ENCODE measurements at regions not wholly inside any gene's neighbourhood (a gene's known extent, or its start where the extent isn't known, plus 50 kb on each side); places are given as distances from the start of the nearest gene placed in this dataset.
"Not testable (repeated sequence)": the region's sequence is repeated elsewhere in the genome, so short reads cannot be mapped to it uniquely, and the experiment has no call there.

DNA sequence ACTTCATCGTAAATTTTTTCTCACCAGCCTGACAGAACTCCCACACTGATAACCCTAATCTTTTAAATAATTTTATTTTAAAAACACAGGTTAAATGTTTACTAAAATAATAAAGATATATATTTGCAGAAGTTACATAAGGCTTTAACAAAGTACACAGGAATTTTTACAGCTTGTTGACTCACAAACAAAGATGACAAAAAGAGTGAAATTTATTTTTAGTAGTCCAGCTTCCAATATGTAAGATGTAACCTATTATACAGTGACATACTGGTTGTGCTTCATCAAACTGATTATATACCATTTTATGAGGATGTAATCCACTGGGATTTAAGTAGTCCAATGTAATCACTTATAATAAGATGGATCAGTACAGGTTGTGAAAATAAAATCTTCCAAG, 348.9 kb upstream of the SLC39A10 start:
- Mint-ChIP-seq H3K36me3 (no peaks in the 10 kb centered on the region), H3K27me3 (no peaks in the 10 kb centered on the region), H3K9me3 (no peaks in the 10 kb centered on the region), H3K4me1 (no peaks in the 10 kb centered on the region), H3K27ac (no peak overlapping the region), H3K4me3 (no peak overlapping the region)
- DNase-seq: no peak

DNA sequence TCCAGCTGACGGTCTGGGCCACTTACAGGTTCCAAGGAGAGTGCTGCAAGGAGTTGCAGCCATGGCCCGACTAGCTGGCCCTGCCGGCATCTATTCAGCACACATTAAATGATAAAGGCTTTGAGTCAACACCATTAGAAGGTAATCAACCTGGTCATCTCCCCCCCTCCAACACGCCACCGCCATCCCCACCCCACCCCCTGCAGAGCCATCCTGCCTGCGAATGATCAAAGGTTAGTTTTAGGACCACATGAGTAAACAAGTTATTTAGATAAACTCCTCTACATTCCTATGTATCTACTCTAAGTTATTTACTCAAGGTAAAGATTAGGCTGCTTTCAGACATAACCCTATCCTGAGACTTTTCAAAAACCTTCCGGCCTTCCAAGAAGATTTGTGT, 349.3 kb upstream of the SLC39A10 start:
- Mint-ChIP-seq H3K27me3 (no peaks in the 10 kb centered on the region), H3K9me3 (no peaks in the 10 kb centered on the region), H3K36me3 (no peaks in the 10 kb centered on the region), H3K4me1 (no peaks in the 10 kb centered on the region), H3K4me3 (no peak overlapping the region), H3K27ac (no peak overlapping the region)
- DNase-seq: no peak

GRCh38 chr2:195304310-195304709, 352.7 kb upstream of the SLC39A10 start:
- no peaks in the 10 kb centered on the region for H3K4me1 Mint-ChIP-seq
- H3K36me3 Mint-ChIP-seq: no peaks in the 10 kb centered on the region
- H3K27ac Mint-ChIP-seq: no peak overlapping the region
- H3K9me3 Mint-ChIP-seq: no peaks in the 10 kb centered on the region
- no peak for DNase-seq
- H3K27me3 Mint-ChIP-seq: no peaks in the 10 kb centered on the region
- H3K4me3 Mint-ChIP-seq: no peak overlapping the region

DNA sequence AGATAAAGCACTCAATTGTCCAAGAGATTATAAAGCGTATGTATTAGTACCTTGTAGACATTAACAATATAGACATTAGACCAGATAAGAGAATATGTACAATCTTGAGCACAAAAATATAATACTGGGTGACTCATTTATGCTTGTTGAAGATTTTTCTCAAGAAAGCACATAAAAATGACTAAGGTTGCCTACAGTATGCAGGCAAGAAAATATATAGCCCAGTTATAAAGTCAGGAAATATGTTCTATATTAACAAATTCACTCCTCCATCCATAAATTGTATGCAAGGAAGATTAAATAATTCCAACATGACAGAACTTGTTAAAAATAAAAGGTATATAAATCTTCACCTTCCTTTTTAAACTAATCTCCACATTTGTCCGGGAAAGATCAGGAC, 356.4 kb upstream of the SLC39A10 start:
- Mint-ChIP-seq H3K36me3 (no peaks in the 10 kb centered on the region), H3K27ac (no peak overlapping the region), H3K9me3 (no peaks in the 10 kb centered on the region)

GRCh38 chr2:195299600-195299999, 357.4 kb upstream of the SLC39A10 start:
- Mint-ChIP-seq H3K4me1 (no peaks in the 10 kb centered on the region), H3K4me3 (no peak overlapping the region), H3K9me3 (peaks cover 4% of the 10 kb centered on the region), H3K27me3 (no peaks in the 10 kb centered on the region), H3K27ac (no peak overlapping the region), H3K36me3 (no peaks in the 10 kb centered on the region)
- no peak for DNase-seq

More for the DNA sequence above, 356.4 kb upstream of the SLC39A10 start:
- H3K27me3 Mint-ChIP-seq: no peaks in the 10 kb centered on the region
- DNase-seq: no peak
- H3K4me3 Mint-ChIP-seq: no peak overlapping the region
- H3K4me1 Mint-ChIP-seq: no peaks in the 10 kb centered on the region

DNA sequence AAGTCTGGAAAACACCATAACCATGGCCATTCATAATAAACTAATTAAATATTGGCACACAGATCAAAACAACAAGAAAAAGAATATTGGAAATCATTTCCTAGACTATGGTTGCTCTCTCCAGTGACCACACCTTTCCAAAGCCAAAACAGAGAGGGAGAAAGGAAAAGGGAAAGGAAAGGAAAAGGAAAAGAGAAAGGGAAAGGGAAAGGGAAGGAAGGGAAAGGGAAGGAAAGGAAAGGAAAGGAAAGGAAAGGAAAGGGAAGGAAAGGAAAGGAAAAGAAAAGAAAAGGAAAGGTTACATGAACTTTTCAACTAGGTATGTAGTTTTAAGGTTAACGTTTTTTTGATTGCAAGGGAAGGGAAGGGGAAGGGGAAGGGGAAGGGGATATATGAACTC, 360.5 kb upstream of the SLC39A10 start:
- no peak for DNase-seq
- Mint-ChIP-seq H3K27me3 (no peaks in the 10 kb centered on the region), H3K4me3 (no peak overlapping the region), H3K4me1 (no peaks in the 10 kb centered on the region), H3K9me3 (peaks cover 7% of the 10 kb centered on the region), H3K27ac (no peak overlapping the region), H3K36me3 (no peaks in the 10 kb centered on the region)

DNA sequence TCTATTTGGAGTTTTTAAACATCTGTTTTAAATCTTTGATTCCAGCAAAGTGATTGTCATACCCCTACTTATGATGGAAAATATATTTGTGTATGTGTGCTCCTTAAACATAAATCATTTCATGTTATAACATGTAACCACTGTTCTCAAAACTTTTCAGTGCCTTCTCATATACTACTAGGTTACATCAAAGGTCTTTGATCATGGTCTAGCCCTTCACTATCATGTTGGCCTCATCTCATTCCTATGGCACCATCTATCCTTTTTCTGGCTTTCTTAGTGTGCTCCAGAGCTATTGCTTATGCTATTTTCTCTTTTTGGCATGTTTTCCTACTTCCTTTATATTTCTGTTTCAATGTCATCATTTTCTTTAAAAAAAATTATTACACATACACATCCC, 367.9 kb upstream of the SLC39A10 start:
- Mint-ChIP-seq H3K27ac (no peak overlapping the region), H3K27me3 (no peaks in the 10 kb centered on the region), H3K36me3 (no peaks in the 10 kb centered on the region), H3K4me3 (no peak overlapping the region), H3K4me1 (no peaks in the 10 kb centered on the region), H3K9me3 (no peaks in the 10 kb centered on the region)
- DNase-seq: no peak

- no peaks in the 10 kb centered on the region for H3K4me1 Mint-ChIP-seq
- no peak overlapping the region for H3K27ac Mint-ChIP-seq
- H3K4me3 Mint-ChIP-seq: no peak overlapping the region
- H3K9me3 Mint-ChIP-seq: no peaks in the 10 kb centered on the region
- DNase-seq: no peak
- H3K27me3 Mint-ChIP-seq: no peaks in the 10 kb centered on the region
- no peaks in the 10 kb centered on the region for H3K36me3 Mint-ChIP-seq
Measured at GRCh38 chr2:195279840-195280427, 377.1 kb upstream of the SLC39A10 start.

GRCh38 chr2:195270466-195271039, 386.5 kb upstream of the SLC39A10 start:
- H3K4me3 Mint-ChIP-seq: no peak overlapping the region
- H3K9me3 Mint-ChIP-seq: peaks cover 5% of the 10 kb centered on the region
- no peaks in the 10 kb centered on the region for H3K36me3 Mint-ChIP-seq
- H3K27ac Mint-ChIP-seq: no peak overlapping the region
- no peak for DNase-seq
- peaks cover 3% of the 10 kb centered on the region for H3K27me3 Mint-ChIP-seq
- no peaks in the 10 kb centered on the region for H3K4me1 Mint-ChIP-seq

DNA sequence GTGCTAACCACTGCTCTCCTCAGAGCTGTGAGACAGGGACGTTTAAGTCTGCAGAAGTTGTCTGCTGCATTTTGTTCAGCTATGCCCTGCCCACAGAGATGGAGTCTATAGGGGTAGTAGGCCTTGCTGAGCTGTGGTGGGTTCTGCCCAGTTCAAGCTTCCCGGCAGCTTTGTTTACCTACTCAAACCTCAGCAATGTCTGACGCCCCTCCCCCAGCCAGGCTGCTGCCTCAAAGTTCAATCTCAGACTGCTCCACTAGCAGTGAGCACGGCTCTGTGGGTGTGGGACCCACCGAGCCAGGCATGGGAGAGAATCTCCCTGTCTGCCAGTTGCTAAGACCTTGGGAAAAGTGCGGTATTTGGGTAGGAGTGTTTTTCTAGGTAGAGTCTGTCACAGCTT, 387.8 kb upstream of the SLC39A10 start:
- Mint-ChIP-seq H3K4me1 (no peaks in the 10 kb centered on the region), H3K27ac (no peak overlapping the region), H3K4me3 (no peak overlapping the region), H3K27me3 (peaks cover 3% of the 10 kb centered on the region), H3K36me3 (no peaks in the 10 kb centered on the region), H3K9me3 (peaks cover 8% of the 10 kb centered on the region)
- no peak for DNase-seq

GRCh38 chr2:195257979-195258378, 399.0 kb upstream of the SLC39A10 start:
- Mint-ChIP-seq H3K9me3 (peaks cover 5% of the 10 kb centered on the region), H3K27me3 (no peaks in the 10 kb centered on the region), H3K4me1 (no peaks in the 10 kb centered on the region), H3K4me3 (no peak overlapping the region), H3K27ac (no peak overlapping the region), H3K36me3 (no peaks in the 10 kb centered on the region)
- DNase-seq: no peak

- no peak for DNase-seq
- H3K27me3 Mint-ChIP-seq: no peaks in the 10 kb centered on the region
- H3K9me3 Mint-ChIP-seq: peaks cover 13% of the 10 kb centered on the region
- no peaks in the 10 kb centered on the region for H3K36me3 Mint-ChIP-seq
- no peaks in the 10 kb centered on the region for H3K4me1 Mint-ChIP-seq
- H3K27ac Mint-ChIP-seq: no peak overlapping the region
- no peak overlapping the region for H3K4me3 Mint-ChIP-seq
Measured at GRCh38 chr2:195252018-195252417, 405.0 kb upstream of the SLC39A10 start.

DNA sequence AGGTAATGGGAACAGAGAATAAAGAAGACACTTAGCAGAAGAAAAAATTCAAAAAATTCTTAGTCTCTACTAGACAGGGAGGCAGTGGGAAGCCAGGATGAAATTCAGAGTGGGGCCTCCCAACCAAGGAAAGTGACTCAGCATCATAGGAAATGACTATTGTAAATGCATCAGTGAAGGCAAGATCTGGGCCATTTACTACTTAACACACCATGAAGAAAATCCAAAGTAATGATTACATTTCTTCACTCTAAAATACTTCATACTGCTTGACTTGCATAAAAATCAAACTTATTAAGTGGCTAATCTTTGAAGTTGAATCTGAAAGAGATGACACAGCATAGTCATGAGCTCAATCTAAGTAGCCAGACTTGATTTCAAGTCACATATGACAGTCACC, 405.8 kb upstream of the SLC39A10 start:
- Mint-ChIP-seq H3K36me3 (no peaks in the 10 kb centered on the region), H3K27ac (no peak overlapping the region), H3K27me3 (no peaks in the 10 kb centered on the region), H3K4me3 (no peak overlapping the region), H3K9me3 (peaks cover 17% of the 10 kb centered on the region), H3K4me1 (no peaks in the 10 kb centered on the region)
- DNase-seq: no peak

DNA sequence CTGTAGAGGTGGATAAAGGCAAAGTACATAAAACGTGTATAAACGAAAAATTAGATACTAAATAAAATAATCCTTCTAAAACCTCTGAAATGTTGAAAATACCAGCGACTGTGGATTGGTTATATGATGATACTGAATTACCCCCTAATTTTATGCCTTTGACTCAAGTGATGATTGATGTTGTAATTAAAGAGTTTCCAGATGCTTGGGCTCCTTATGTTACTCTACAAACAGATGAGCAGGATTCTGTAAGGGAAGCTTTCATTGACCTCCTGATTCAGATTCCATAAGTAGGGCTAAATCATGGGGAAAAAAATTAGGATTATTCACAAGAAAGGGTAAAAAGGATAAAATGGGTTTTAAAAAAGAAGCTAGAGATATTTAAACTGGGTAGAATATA, 418.2 kb upstream of the SLC39A10 start:
- Mint-ChIP-seq H3K36me3 (peaks cover 2% of the 10 kb centered on the region), H3K4me3 (no peak overlapping the region), H3K4me1 (no peaks in the 10 kb centered on the region), H3K27me3 (no peaks in the 10 kb centered on the region), H3K27ac (no peak overlapping the region), H3K9me3 (peaks cover 2% of the 10 kb centered on the region)
- no peak for DNase-seq

- no peak for DNase-seq
- Mint-ChIP-seq H3K9me3 (peaks cover 1% of the 10 kb centered on the region), H3K4me1 (no peaks in the 10 kb centered on the region), H3K27me3 (no peaks in the 10 kb centered on the region), H3K27ac (no peak overlapping the region), H3K4me3 (no peak overlapping the region), H3K36me3 (peaks cover 2% of the 10 kb centered on the region)
Measured at GRCh38 chr2:195238379-195238778, 418.6 kb upstream of the SLC39A10 start.

DNA sequence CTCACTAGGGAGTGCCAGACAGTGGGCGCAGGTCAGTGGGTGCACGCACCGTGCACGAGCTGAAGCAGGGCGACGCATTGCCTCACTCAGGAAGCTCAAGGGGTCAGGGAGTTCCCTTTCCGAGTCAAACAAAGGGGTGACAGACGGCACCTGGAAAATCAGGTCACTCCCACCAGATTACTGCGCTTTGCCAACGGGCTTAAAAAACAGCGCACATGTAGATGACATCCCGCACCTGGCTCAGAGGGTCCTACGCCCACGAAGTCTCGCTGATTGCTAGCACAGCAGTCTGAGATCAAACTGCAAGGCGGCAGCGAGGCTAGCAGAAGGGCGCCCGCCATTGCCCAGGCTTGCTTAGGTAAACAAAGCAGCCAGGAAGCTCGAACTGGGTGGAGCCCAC, 428.5 kb upstream of the SLC39A10 start:
- DNase-seq, H3K27me3 Mint-ChIP-seq, H3K4me1 Mint-ChIP-seq, H3K36me3 Mint-ChIP-seq, H3K4me3 Mint-ChIP-seq, H3K27ac Mint-ChIP-seq: not testable (repeated sequence)
- H3K9me3 Mint-ChIP-seq: peaks cover 15% of the 10 kb centered on the region
